ENCODE measurements at regions not wholly inside any gene's neighbourhood (a gene's known extent, or its start where the extent isn't known, plus 50 kb on each side); places are given as distances from the start of the nearest gene placed in this dataset.

GRCh38 chr5:14003513-14003912 lies 59.0 kb upstream of the DNAH5 start:
- no peak for TF ChIP-seq CTCF (IDR thresholded peaks at IDR 0.05; ENCODE audit: low read depth, low read length, missing control alignments)
- no peak overlapping the region for H3K4me3 ChIP-seq (replicated peaks; ENCODE audit: low read depth, low read length)
- DNase-seq (ENCODE audit: extremely low read depth, low read depth), result no peak

- no peak overlapping the region for H3K4me3 ChIP-seq (replicated peaks; ENCODE audit: low read depth, low read length)
- DNase-seq (ENCODE audit: extremely low read depth, low read depth), result no peak
- TF ChIP-seq CTCF (IDR thresholded peaks at IDR 0.05; ENCODE audit: low read depth, low read length, missing control alignments), result no peak
These were observed 53.8 kb upstream of the DNAH5 start for GRCh38 chr5:13998254-13998653.

DNA sequence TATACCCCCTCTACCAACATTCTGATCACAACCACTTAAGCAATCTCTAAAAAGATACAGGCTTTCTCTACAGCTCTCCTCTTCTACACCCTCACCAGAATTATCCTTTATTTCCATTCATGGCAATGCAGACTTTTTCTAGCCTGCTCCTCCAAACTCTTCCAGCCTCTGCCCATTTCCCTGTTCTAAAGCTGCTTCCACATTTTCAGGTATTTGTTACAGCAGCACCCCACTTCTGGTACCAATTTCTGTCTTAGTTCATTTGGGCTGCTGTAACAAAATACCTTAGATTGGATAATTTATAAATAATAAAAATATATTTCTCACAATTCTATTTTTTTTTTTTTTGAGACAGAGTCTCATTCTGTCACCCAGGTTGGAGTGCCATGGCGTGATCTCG lies 53.0 kb upstream of the DNAH5 start:
- no peak for TF ChIP-seq CTCF (IDR thresholded peaks at IDR 0.05; ENCODE audit: low read depth, low read length, missing control alignments)

DNA sequence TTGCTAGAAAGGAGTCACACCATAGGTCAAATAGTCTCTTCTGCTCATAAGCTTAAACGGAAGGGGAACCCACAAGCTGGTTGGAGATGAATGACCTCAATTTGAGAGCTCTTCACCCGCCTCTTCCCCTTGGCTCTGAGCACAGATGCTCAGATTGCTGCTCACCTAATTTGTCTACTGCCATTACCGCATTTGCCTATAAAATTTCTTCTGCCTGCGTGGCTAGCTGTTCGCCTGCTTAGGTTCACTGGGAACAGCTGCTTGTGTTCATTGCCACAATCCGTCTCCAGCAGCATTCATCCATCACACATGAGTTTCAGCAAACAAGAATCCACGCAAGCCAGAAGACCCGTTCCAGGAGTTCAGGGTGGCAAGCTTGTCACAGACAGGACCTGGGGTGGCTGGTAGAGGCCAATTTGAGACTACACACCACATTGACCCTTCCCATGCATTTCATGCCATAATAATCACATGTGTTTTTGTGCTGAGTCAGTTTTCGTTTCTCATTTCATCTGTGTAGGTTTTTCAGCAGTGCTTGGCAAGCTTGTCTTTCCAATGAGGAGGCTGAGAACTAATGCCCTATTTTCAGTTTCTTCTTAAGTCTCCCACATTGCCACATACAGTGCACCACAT lies 50.2 kb upstream of the DNAH5 start:
- DNase-seq (ENCODE audit: extremely low read depth, low read depth), result no peak
- TF ChIP-seq CTCF (IDR thresholded peaks at IDR 0.05; ENCODE audit: low read depth, low read length, missing control alignments), result no peak
- H3K4me3 ChIP-seq (replicated peaks; ENCODE audit: low read depth, low read length), result no peak overlapping the region

More for the DNA sequence above, 53.0 kb upstream of the DNAH5 start:
- no peak overlapping the region for H3K4me3 ChIP-seq (replicated peaks; ENCODE audit: low read depth, low read length)
- no peak for DNase-seq (ENCODE audit: extremely low read depth, low read depth)
